Peyer's patch (tissue), 4 donors: ENCODE measurements at regions not wholly inside any gene's neighbourhood (a gene's known extent, or its start where the extent isn't known, plus 50 kb on each side); places are given as distances from the start of the nearest gene placed in this dataset.

Experiments used
- CTCF ChIP-seq, 6 experiments: fragments of 450-650 bp in 4 of 6; fragments of 200-600 bp in 2 of 6; sonication (generic) in 1 of 6; IDR thresholded peaks; one replicate each; pipeline ENCODE4 v1.5.1; 2017 to 2019; ENCODE audit warnings: antibody characterized with exemption in 6 of 6, mild to moderate bottlenecking in 3 of 6, moderate library complexity in 1 of 6
- POLR2A ChIP-seq, 2 donors: fragments of 450-650 bp; IDR thresholded peaks; one replicate each; pipeline ENCODE4 v1.5.1; 2017; ENCODE audit warnings: antibody characterized with exemption in 2 of 2, mild to moderate bottlenecking in 2 of 2, moderate library complexity in 2 of 2

DNA sequence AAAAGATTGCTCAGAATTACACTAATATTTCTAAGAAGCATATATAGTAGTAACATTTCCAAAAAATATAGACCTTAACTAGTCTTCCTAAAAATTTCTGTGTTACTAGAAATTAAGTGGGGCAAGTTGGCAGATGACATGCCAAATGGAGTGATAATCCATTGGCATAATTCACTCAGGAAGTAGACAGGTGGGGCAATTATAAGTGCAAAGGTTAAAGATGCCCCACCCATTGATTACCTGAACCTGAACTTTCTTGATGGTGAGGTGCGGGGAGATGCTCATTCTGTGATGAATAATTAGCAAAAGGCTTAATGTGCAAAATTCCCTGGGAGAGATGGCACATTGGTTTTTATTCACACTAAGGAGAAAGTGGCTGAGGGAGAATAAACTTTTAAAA, 145.8 kb upstream of the RASGEF1B start:
- no peak for TF ChIP-seq CTCF (IDR thresholded peaks at IDR 0.05)
- TF ChIP-seq POLR2A (IDR thresholded peaks at IDR 0.05), result no peak
